Peyer's patch (tissue), 4 donors: ENCODE measurements at regions not wholly inside any gene's neighbourhood (a gene's known extent, or its start where the extent isn't known, plus 50 kb on each side); places are given as distances from the start of the nearest gene placed in this dataset.

ENCODE experiments used
- DNase-seq, 3 donors: peaks; one replicate each; pipeline ENCODE4 v3.0.0-alpha.2; 2017 to 2019
- H3K27ac ChIP-seq, 4 donors: fragments of 200-600 bp; sonication (generic); one replicate each; pipeline ENCODE4 v1.5.1; 2016 to 2019
- H3K27me3 ChIP-seq, 2 donors: fragments of 200-600 bp; sonication (generic); one replicate each; pipeline ENCODE4 v1.5.1; 2019
- H3K36me3 ChIP-seq, 3 donors: fragments of 200-600 bp; sonication (generic); one replicate each; pipeline ENCODE4 v1.5.1; 2016 to 2019
- H3K4me1 ChIP-seq, 4 donors: fragments of 200-600 bp; sonication (generic); one replicate each; pipeline ENCODE4 v1.5.1; 2016 to 2019
- H3K4me3 ChIP-seq, 4 donors: fragments of 200-600 bp; sonication (generic); 1 replicate in 3 of 4; 2 replicates in 1 of 4; pipeline ENCODE4 v1.5.1; 2016 to 2019; ENCODE audit warnings: mild to moderate bottlenecking in 1 of 4
- H3K9me3 ChIP-seq, 4 donors: fragments of 200-600 bp; sonication (generic); one replicate each; pipeline ENCODE4 v1.5.1; 2016 to 2019; ENCODE audit warnings: mild to moderate bottlenecking in 1 of 4
- POLR2A ChIP-seq, 2 donors: fragments of 450-650 bp; IDR thresholded peaks; one replicate each; pipeline ENCODE4 v1.5.1; 2017; ENCODE audit warnings: antibody characterized with exemption in 2 of 2, mild to moderate bottlenecking in 2 of 2, moderate library complexity in 2 of 2
- TF ChIP-seq, protein P1 (sequence below), 6 experiments: fragments of 450-650 bp in 4 of 6; fragments of 200-600 bp in 2 of 6; sonication (generic) in 1 of 6; IDR thresholded peaks; one replicate each; pipeline ENCODE4 v1.5.1; 2017 to 2019; ENCODE audit warnings: antibody characterized with exemption in 6 of 6, mild to moderate bottlenecking in 3 of 6, moderate library complexity in 1 of 6

DNA sequence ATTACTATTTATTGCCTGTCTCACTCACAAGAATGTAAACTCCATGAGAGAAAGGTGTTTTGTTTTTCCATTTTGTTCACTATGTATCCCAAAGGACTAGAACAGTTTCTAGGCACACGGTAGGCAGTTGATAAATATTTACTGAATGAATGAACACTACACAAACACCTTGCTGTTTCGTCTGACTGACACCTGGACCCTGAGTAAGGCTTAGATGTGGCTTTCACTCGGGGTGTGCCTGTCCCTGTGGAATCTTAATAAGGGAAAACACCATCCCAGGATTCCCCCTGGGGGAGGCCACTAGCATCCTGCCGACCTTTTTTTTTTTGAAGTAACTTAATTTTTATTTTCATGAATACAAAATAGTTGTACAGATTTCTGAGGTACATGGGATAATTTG, 66.6 kb upstream of the STEAP1B start:
- DNase-seq, result no peak
- Histone ChIP-seq H3K36me3 (no peaks in the 10 kb centered on the region), H3K4me3 (no peak overlapping the region), H3K9me3 (no peaks in the 10 kb centered on the region), H3K4me1 (peaks cover 0 to 13% (median 2%) of the 10 kb centered on the region in 4 donors), H3K27me3 (no peaks in the 10 kb centered on the region), H3K27ac (no peak overlapping the region)
- TF ChIP-seq, protein P1, sequence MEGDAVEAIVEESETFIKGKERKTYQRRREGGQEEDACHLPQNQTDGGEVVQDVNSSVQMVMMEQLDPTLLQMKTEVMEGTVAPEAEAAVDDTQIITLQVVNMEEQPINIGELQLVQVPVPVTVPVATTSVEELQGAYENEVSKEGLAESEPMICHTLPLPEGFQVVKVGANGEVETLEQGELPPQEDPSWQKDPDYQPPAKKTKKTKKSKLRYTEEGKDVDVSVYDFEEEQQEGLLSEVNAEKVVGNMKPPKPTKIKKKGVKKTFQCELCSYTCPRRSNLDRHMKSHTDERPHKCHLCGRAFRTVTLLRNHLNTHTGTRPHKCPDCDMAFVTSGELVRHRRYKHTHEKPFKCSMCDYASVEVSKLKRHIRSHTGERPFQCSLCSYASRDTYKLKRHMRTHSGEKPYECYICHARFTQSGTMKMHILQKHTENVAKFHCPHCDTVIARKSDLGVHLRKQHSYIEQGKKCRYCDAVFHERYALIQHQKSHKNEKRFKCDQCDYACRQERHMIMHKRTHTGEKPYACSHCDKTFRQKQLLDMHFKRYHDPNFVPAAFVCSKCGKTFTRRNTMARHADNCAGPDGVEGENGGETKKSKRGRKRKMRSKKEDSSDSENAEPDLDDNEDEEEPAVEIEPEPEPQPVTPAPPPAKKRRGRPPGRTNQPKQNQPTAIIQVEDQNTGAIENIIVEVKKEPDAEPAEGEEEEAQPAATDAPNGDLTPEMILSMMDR (IDR thresholded peaks at IDR 0.05), result no peak
- TF ChIP-seq POLR2A (IDR thresholded peaks at IDR 0.05), result no peak

DNA sequence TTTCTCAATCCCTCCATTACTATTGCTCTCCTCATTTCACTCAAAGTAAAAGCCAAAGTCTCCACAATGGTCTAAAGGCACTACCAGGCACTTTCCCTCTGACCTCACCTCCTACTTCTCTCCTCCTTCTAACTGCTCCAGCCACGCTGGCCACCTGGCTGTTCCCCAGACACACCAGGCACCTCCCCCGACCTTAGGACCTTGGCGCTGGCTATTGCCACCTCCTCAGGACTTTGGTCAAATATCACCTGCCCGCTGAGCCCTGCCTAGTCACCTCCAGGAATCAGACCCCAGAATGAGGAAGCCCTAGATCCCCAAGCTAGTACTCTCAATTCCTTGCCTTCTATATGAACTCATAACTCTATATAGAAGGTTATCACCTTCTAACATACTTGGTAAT, 66.2 kb upstream of the STEAP1B start:
- TF ChIP-seq, protein P1 (IDR thresholded peaks at IDR 0.05), result no peak
- TF ChIP-seq POLR2A (IDR thresholded peaks at IDR 0.05), result no peak
- Histone ChIP-seq H3K27me3 (no peaks in the 10 kb centered on the region), H3K27ac (no peak overlapping the region), H3K36me3 (no peaks in the 10 kb centered on the region), H3K9me3 (no peaks in the 10 kb centered on the region), H3K4me3 (no peak overlapping the region), H3K4me1 (peaks cover 0 to 13% (median 2%) of the 10 kb centered on the region in 4 donors)
- peak in 2 of 3 donors; percentile 68 to 69 for DNase-seq

DNA sequence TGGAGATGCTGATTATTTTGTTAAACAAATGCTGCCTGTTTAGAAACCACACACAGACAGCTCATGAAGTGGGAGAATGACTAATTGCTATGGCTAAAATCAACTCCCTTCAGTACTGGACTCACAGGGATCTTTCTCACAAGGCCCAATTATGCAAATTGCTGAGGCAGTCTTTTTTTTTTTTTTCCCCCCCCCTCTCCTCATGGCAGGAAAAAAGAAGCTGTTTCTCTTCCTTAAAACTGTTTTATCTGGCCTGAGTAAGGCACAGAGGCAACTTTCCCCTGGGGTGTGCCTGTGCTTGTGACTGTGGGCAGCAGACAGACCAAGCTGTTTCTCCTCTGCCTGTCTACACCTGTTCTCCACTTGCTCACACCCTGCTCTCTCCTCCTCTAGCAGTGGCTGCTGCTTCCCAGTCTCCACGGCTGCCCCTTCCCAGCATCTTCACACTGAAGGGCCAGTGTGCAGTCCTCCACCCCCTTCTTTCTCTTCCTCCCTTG, 65.4 kb upstream of the STEAP1B start:
- no peaks in the 10 kb centered on the region for H3K36me3 ChIP-seq
- no peaks in the 10 kb centered on the region for H3K27me3 ChIP-seq
- no peak for DNase-seq
- no peaks in the 10 kb centered on the region for H3K9me3 ChIP-seq
- no peak for TF ChIP-seq POLR2A (IDR thresholded peaks at IDR 0.05)
- TF ChIP-seq, protein P1 (IDR thresholded peaks at IDR 0.05), result no peak
- H3K4me1 ChIP-seq, result peaks cover 0 to 13% (median 2%) of the 10 kb centered on the region in 4 donors
- peak overlapping the region in 1 of 4 donors; percentile 35 for H3K27ac ChIP-seq
- H3K4me3 ChIP-seq, result no peak overlapping the region

DNA sequence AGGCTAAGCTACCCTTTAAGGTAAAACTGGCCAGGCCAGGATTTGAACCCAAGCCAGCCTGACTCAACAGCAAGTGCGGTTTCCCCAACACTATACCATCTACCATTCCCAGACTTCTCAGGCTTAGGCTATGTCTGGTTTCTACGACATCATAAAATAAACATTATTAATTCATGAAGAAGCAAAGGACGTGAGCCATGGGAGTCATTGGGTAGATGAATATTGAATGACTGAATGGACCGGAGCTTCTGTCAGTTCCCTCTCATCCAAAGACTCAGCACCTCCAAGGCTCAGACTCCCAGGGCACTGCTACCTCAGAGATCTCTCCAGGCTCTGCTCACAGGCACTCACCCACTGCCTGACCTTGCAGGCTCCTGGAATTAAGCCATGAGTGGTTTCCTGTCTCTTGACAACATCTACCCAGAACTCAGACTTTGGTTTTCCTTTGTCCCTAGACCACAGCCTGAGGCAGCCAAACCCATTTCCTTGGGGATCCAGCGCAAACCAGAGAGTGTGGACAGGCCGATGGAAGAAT, 64.6 kb upstream of the STEAP1B start:
- Histone ChIP-seq H3K4me3 (no peak overlapping the region), H3K27me3 (no peaks in the 10 kb centered on the region), H3K36me3 (no peaks in the 10 kb centered on the region), H3K4me1 (peaks cover 0 to 13% (median 2%) of the 10 kb centered on the region in 4 donors), H3K9me3 (no peaks in the 10 kb centered on the region), H3K27ac (peak overlapping the region in 1 of 4 donors; percentile 3)
- TF ChIP-seq, protein P1 (IDR thresholded peaks at IDR 0.05), result no peak
- TF ChIP-seq POLR2A (IDR thresholded peaks at IDR 0.05), result no peak
- DNase-seq, result no peak

DNA sequence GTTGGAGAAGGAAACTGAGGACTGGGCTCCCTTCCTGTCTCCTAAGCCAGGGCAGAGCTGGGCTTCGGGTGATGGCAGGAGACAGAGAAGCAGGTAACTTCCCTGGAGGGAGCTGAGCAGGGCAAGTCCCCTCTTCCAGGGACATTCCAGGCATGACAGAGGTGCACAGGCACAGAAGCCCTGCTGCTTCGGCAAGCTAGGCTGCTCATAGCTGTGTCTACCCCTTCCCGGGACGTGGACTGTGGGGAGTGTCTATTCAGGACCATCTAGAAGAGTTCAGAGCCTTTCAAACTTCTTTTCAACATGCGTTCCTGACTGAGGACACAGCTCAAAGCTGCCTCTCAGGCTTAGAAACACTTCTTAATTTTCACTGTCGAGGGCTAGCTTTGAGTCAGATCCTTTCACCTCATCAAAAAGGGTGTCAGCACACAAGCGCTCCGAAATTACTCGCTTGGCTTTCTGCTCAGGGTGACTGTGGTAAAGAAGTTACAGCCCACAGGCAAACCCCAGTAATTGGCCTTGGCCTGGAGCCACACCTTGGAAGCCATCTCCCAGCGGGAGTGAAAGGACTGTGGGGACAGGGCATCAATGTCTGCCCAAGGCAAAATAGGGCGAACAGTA, 63.7 kb upstream of the STEAP1B start:
- H3K4me3 ChIP-seq, result peak overlapping the region in 2 of 4 donors; percentile 6 to 8
- H3K27me3 ChIP-seq, result no peaks in the 10 kb centered on the region
- H3K27ac ChIP-seq, result no peak overlapping the region
- TF ChIP-seq POLR2A (IDR thresholded peaks at IDR 0.05), result no peak
- TF ChIP-seq, protein P1 (IDR thresholded peaks at IDR 0.05), result no peak
- H3K4me1 ChIP-seq, result peaks cover 0 to 13% (median 2%) of the 10 kb centered on the region in 4 donors
- no peaks in the 10 kb centered on the region for H3K36me3 ChIP-seq
- H3K9me3 ChIP-seq, result no peaks in the 10 kb centered on the region
- no peak for DNase-seq
